GM23338 (cell line): ENCODE measurements at regions not wholly inside any gene's neighbourhood (a gene's known extent, or its start where the extent isn't known, plus 50 kb on each side); places are given as distances from the start of the nearest gene placed in this dataset.

Experiments
- EZH2 ChIP-seq: fragments of 200-600 bp; sonication (generic); IDR thresholded peaks from one replicate; pipeline ENCODE4 v1.8.0; 2017; ENCODE audit warnings: antibody characterized with exemption, mild to moderate bottlenecking, low read depth; ENCODE audit not compliant: unreplicated experiment
- JUNB ChIP-seq: IDR thresholded peaks from one replicate; pipeline ENCODE4 v1.6.1; 2016; ENCODE audit warnings: antibody characterized with exemption; ENCODE audit not compliant: unreplicated experiment
- POLR2AphosphoS5 ChIP-seq: IDR thresholded peaks from 2 replicates; pipeline ENCODE4 v1.6.1; 2016; ENCODE audit warnings: antibody characterized with exemption, low read depth
- TF ChIP-seq, protein P1 (sequence below), 2 experiments: fragments of 200-600 bp in 1 of 2; sonication (generic) in 1 of 2; conservative IDR thresholded peaks; 2 replicates each; pipeline versions ENCODE4 v1.5.1 to v1.6.1; 2016 to 2017; ENCODE audit warnings: antibody characterized with exemption in 2 of 2, low read depth in 2 of 2, mild to moderate bottlenecking in 2 of 2, moderate library complexity in 1 of 2

DNA sequence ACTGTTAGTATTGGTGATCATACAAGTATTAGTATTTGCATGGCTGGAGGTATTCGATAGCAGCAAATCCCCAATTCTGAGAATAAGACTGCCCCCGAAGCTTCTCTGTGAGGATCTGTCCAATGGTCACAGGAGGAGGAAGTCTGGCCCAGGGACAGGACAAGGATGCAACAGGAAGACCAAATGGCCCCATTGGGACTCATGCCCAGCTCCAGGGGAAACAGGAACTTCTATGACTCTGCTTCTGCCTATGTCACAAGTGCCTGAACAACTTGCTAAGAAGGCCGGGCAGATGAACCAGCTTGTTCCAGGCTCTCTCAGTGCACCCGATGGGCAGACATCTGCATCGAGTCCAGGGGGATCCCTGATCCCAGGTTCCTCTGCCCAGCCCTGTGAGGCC, 172.0 kb upstream of the GRB10 start:
- TF ChIP-seq, protein P1, sequence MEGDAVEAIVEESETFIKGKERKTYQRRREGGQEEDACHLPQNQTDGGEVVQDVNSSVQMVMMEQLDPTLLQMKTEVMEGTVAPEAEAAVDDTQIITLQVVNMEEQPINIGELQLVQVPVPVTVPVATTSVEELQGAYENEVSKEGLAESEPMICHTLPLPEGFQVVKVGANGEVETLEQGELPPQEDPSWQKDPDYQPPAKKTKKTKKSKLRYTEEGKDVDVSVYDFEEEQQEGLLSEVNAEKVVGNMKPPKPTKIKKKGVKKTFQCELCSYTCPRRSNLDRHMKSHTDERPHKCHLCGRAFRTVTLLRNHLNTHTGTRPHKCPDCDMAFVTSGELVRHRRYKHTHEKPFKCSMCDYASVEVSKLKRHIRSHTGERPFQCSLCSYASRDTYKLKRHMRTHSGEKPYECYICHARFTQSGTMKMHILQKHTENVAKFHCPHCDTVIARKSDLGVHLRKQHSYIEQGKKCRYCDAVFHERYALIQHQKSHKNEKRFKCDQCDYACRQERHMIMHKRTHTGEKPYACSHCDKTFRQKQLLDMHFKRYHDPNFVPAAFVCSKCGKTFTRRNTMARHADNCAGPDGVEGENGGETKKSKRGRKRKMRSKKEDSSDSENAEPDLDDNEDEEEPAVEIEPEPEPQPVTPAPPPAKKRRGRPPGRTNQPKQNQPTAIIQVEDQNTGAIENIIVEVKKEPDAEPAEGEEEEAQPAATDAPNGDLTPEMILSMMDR (conservative IDR thresholded peaks at IDR 0.05; ENCODE audit: low read depth in 2 of 2), result no peak
- TF ChIP-seq POLR2AphosphoS5 (no peak), JUNB (no peak), EZH2 (no peak)
